ENCODE measurements at regions not wholly inside any gene's neighbourhood (a gene's known extent, or its start where the extent isn't known, plus 50 kb on each side); places are given as distances from the start of the nearest gene placed in this dataset.

DNA sequence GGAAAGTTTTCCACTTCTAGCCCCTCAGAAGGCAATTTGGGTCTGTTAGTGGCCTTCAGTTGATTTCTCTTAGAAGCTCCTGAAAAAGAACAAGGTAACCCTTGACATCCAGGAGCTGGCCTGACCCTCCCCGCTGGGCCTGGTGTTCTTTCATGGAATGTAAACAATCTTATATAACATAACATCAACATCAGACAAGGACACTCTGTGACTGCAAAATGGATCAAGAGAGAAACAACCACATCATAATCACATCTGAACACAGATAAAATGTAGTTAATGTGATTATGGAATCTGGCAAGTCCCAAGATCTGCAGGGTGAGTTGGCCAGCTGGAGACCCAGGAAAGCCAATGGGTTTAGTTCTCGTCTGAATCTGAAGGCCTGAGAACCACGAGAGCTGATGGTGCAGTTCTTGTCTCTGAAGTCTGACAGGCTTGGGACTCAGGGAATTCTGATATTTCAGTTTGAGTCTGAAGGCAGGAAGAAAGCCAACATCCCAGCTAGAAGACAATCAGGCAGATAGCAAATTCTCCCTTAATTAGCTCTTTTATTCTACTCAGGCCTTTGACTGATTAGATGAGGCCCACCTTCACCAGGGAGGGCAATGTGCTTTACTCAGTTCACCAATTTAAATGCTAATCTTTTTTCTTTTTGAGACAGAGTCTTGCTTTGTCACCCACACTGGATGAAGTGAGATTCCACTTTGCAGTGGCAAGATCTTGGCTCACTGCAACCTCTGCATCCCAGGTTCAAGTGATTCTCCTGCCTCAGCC is 91.4 kb upstream of the NAMPT start:
- no peak for DNase-seq

DNA sequence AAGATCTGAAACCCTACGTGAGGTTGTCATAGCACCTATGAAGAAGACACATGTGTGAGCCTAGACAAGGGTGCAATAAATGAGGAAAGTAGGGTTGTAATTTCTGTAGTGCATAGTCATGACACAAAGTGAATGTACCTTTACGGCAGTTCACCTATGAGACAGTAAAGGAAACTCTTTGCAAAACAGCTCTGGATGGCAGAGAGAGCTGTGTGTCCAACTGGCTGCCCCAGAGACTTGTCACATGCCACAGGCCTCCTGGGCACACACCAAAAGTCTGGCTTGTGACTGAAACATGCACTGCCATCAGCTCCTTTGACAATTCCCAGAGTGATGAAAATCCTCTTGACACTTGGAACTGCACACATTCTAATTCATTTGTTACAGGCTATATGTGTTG is 90.7 kb upstream of the NAMPT start:
- no peak overlapping the region for H3K4me3 ChIP-seq
- no peaks in the 10 kb centered on the region for H3K27me3 ChIP-seq
- H3K27ac ChIP-seq: no peak overlapping the region
- TF ChIP-seq POLR2A (IDR thresholded peaks at IDR 0.05): no peak
- TF ChIP-seq EP300 (IDR thresholded peaks at IDR 0.05): no peak
- no peak for TF ChIP-seq POLR2AphosphoS5 (IDR thresholded peaks at IDR 0.05)
- no peaks in the 10 kb centered on the region for H3K36me3 ChIP-seq
- intact Hi-C loops (cut with DNase I): no loop called here
- no peaks in the 10 kb centered on the region for H3K9me3 ChIP-seq
- H3K4me1 ChIP-seq: no peaks in the 10 kb centered on the region
- 83 to 90% methylated on average over 2 of the region's 2 CpGs for WGBS, 2 donors
- no peak for DNase-seq

More for the DNA sequence above, 91.4 kb upstream of the NAMPT start:
- H3K27ac ChIP-seq: no peak overlapping the region
- intact Hi-C loops (cut with DNase I): no loop called here
- no peaks in the 10 kb centered on the region for H3K27me3 ChIP-seq
- 70 to 82% methylated on average over 3 of the region's 3 CpGs for WGBS, 2 donors
- H3K4me1 ChIP-seq: no peaks in the 10 kb centered on the region
- no peak overlapping the region for H3K4me3 ChIP-seq
- no peaks in the 10 kb centered on the region for H3K36me3 ChIP-seq
- TF ChIP-seq POLR2AphosphoS5 (IDR thresholded peaks at IDR 0.05): no peak
- TF ChIP-seq, protein P1, sequence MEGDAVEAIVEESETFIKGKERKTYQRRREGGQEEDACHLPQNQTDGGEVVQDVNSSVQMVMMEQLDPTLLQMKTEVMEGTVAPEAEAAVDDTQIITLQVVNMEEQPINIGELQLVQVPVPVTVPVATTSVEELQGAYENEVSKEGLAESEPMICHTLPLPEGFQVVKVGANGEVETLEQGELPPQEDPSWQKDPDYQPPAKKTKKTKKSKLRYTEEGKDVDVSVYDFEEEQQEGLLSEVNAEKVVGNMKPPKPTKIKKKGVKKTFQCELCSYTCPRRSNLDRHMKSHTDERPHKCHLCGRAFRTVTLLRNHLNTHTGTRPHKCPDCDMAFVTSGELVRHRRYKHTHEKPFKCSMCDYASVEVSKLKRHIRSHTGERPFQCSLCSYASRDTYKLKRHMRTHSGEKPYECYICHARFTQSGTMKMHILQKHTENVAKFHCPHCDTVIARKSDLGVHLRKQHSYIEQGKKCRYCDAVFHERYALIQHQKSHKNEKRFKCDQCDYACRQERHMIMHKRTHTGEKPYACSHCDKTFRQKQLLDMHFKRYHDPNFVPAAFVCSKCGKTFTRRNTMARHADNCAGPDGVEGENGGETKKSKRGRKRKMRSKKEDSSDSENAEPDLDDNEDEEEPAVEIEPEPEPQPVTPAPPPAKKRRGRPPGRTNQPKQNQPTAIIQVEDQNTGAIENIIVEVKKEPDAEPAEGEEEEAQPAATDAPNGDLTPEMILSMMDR (IDR thresholded peaks at IDR 0.05): no peak
- TF ChIP-seq POLR2A (IDR thresholded peaks at IDR 0.05): no peak
- TF ChIP-seq EP300 (IDR thresholded peaks at IDR 0.05): no peak
- no peaks in the 10 kb centered on the region for H3K9me3 ChIP-seq

DNA sequence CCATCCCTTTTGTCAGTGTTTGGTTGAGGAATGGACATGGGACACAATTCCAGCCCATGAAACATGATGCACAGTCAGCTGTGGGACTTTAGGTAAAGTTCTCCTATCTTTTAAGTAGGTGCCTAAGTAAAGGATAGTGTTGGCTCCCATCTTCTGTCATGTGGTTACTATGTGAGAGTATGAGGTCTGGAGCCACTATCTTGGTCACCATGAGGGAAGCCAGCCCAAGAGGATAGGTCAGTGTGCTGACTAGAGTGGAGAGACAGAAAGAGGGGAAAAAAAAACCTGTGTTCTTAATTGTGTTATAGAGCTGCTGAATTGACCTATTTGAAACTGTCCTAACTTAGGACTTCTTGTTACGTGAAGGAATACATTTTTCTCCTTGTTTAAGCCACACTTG is 89.7 kb upstream of the NAMPT start:
- Histone ChIP-seq H3K27ac (no peak overlapping the region), H3K9me3 (no peaks in the 10 kb centered on the region), H3K36me3 (no peaks in the 10 kb centered on the region), H3K4me3 (no peak overlapping the region), H3K4me1 (no peaks in the 10 kb centered on the region), H3K27me3 (no peaks in the 10 kb centered on the region)
- 93 to 97% methylated on average over 1 of the region's 1 CpG for WGBS, 2 donors
- DNase-seq: no peak
- TF ChIP-seq POLR2A (IDR thresholded peaks at IDR 0.05): no peak
- TF ChIP-seq EP300 (IDR thresholded peaks at IDR 0.05): no peak
- TF ChIP-seq, protein P1 (IDR thresholded peaks at IDR 0.05): no peak
- TF ChIP-seq POLR2AphosphoS5 (IDR thresholded peaks at IDR 0.05): no peak
- intact Hi-C loops (cut with DNase I): no loop called here

DNA sequence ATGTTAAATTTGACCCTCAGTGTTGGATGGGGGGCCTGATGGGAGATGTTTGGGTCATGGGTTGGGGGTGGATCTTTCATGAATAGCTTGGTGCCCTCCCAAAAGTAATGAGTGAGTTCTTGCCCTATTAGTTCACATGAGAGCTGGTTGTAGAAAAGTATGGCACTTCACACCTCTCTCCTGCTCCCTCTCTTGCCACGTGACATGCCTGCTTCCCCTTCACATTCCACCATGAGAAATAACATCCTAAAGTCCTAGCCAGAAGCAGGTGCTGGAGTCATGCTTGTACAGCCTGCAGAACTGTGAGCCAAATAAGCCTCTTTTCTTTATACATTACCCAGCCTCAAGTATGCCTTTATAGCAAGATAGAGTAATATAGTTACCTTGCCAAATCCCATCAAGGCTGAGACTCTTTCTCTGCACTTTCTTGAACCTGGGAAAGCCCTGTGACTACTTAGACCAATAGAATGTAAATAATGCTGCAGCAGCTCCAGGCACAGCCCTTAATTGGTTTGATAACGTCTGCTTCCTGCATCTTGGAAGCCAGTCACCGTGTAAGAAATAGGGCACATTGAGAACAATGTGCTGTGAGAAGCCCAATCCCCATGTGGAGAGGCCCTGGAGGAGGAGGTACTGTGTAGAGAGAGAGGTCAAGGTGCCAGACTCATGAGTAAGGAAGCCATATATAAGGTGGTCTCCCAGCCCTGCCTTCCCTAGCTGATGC is 88.0 kb upstream of the NAMPT start:
- 14 to 37% methylated on average over 3 of the region's 3 CpGs for WGBS, 2 donors
- intact Hi-C loops (cut with DNase I): no loop called here
- no peak overlapping the region for H3K4me3 ChIP-seq
- TF ChIP-seq POLR2A (IDR thresholded peaks at IDR 0.05): no peak
- TF ChIP-seq, protein P1 (IDR thresholded peaks at IDR 0.05): no peak
- TF ChIP-seq POLR2AphosphoS5 (IDR thresholded peaks at IDR 0.05): no peak
- TF ChIP-seq EP300 (IDR thresholded peaks at IDR 0.05): no peak
- no peaks in the 10 kb centered on the region for H3K9me3 ChIP-seq
- H3K27ac ChIP-seq: no peak overlapping the region
- DNase-seq: no peak
- H3K4me1 ChIP-seq: no peaks in the 10 kb centered on the region
- H3K27me3 ChIP-seq: no peaks in the 10 kb centered on the region
- no peaks in the 10 kb centered on the region for H3K36me3 ChIP-seq

DNA sequence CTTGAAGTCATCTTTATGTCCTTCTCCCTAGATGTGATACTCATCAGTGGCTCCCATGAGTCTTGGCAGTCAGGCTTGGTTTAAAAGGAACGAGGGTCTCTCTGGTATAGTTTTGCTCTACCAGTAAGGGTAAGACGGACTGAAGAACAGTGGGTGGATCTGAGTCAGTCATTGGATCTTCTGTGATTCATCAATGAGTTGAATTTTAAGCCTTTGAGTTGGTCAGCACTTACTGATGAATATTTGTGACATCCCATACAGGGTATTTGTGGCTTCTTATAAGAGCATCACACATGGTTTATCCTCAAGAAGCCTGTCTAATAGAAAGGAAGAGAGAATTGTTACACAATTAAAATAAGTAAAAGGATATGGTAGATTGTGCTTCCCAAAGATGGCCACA is 87.3 kb upstream of the NAMPT start:
- H3K36me3 ChIP-seq: no peaks in the 10 kb centered on the region
- H3K4me3 ChIP-seq: no peak overlapping the region
- no peak for DNase-seq
- no peaks in the 10 kb centered on the region for H3K9me3 ChIP-seq
- H3K27me3 ChIP-seq: no peaks in the 10 kb centered on the region
- no peak for TF ChIP-seq POLR2A (IDR thresholded peaks at IDR 0.05)
- 89 to 93% methylated on average over 2 of the region's 2 CpGs for WGBS, 2 donors
- no peak overlapping the region for H3K27ac ChIP-seq
- no peaks in the 10 kb centered on the region for H3K4me1 ChIP-seq
- intact Hi-C loops (cut with DNase I): no loop called here

Data from sigmoid colon (tissue), 6 donors.